K562 (cell line): ENCODE measurements at regions not wholly inside any gene's neighbourhood (a gene's known extent, or its start where the extent isn't known, plus 50 kb on each side); places are given as distances from the start of the nearest gene placed in this dataset.

Experiments
- BMI1 ChIP-seq: fragments of 150-350 bp; IDR thresholded peaks from 2 replicates; pipeline ENCODE4 v1.6.1; 2014; ENCODE audit warnings: low read length
- CAMTA2 ChIP-seq: fragments of 250-450 bp; sonication (Bioruptor Pico); conservative IDR thresholded peaks from 2 replicates; pipeline ENCODE4 v1.5.1; 2022
- DPF2 ChIP-seq: fragments of 450-650 bp; IDR thresholded peaks from 2 replicates; pipeline ENCODE4 v1.6.1; 2016
- EP400 ChIP-seq: fragments of 450-650 bp; IDR thresholded peaks from 2 replicates; pipeline ENCODE4 v1.6.1; 2017; ENCODE audit warnings: antibody characterized with exemption, mild to moderate bottlenecking, moderate library complexity
- FOXJ2 ChIP-seq: fragments of 200-800 bp; sonication (Bioruptor generic); IDR thresholded peaks from 2 replicates; pipeline ENCODE4 v1.6.1; 2016; ENCODE audit warnings: missing genetic modification characterization, missing compliant biosample characterization
- GABPA ChIP-seq: fragments of 200-800 bp; sonication (Bioruptor generic); conservative IDR thresholded peaks from 2 replicates; pipeline ENCODE4 v1.6.1; 2016; ENCODE audit warnings: low read depth, missing genetic modification characterization, missing compliant biosample characterization
- GATA2 ChIP-seq: sonication (generic); formaldehyde crosslinking; IDR thresholded peaks from 2 replicates; pipeline ENCODE4 v1.4.0; 2020; ENCODE audit warnings: mild to moderate bottlenecking, missing genetic modification reagents
- HDAC2 ChIP-seq: fragments of 450-650 bp; IDR thresholded peaks from 2 replicates; pipeline ENCODE4 v1.6.1; 2016; ENCODE audit warnings: mild to moderate bottlenecking
- KAT2B ChIP-seq: IDR thresholded peaks from one replicate; pipeline ENCODE4 v1.6.1; 2012; ENCODE audit warnings: low read depth, mild to moderate bottlenecking, control low read depth, inconsistent platforms, low read length, moderate library complexity
- KLF16 ChIP-seq: IDR thresholded peaks from 2 replicates; pipeline ENCODE4 v1.6.1; 2016; ENCODE audit warnings: antibody characterized with exemption
- MTA1 ChIP-seq: fragments of 450-650 bp; IDR thresholded peaks from 2 replicates; pipeline ENCODE4 v1.6.1; 2017; ENCODE audit warnings: borderline replicate concordance
- NR2C2 ChIP-seq, 2 experiments: fragments of 200-800 bp in 1 of 2; sonication (Bioruptor generic) in 1 of 2; sonication (generic) in 1 of 2; formaldehyde crosslinking in 1 of 2; IDR thresholded peaks; 2 replicates each; pipeline versions ENCODE4 v1.6.1 to v1.8.0; 2016 to 2022; ENCODE audit warnings: mild to moderate bottlenecking in 1 of 2, missing compliant biosample characterization in 1 of 2, missing genetic modification characterization in 1 of 2, missing genetic modification reagents in 1 of 2
- PATZ1 ChIP-seq: fragments of 250-450 bp; sonication (Bioruptor Pico); IDR thresholded peaks from 2 replicates; pipeline ENCODE4 v1.5.0; 2020; ENCODE audit warnings: mild to moderate bottlenecking, borderline replicate concordance
- PHB2 ChIP-seq: fragments of 450-650 bp; IDR thresholded peaks from 2 replicates; pipeline ENCODE4 v1.6.1; 2017; ENCODE audit warnings: low read depth
- RCOR1 ChIP-seq, 2 experiments: IDR thresholded peaks; 2 replicates each; pipeline ENCODE4 v1.6.1; 2012; ENCODE audit warnings: low read depth in 2 of 2, low read length in 2 of 2, borderline replicate concordance in 1 of 2, improper control_type of control experiment in 1 of 2
- RFX7 ChIP-seq: fragments of 250-450 bp; sonication (Bioruptor Pico); IDR thresholded peaks from 2 replicates; pipeline ENCODE4 v1.5.1; 2021; ENCODE audit warnings: mild to moderate bottlenecking
- SOX6 ChIP-seq: fragments of 450-650 bp; IDR thresholded peaks from 2 replicates; pipeline ENCODE4 v1.6.1; 2014; ENCODE audit warnings: mild to moderate bottlenecking
- TAL1 ChIP-seq: fragments of 450-650 bp; IDR thresholded peaks from 2 replicates; pipeline ENCODE4 v1.6.1; 2016; ENCODE audit warnings: mild to moderate bottlenecking
- ZNF197 ChIP-seq: fragments of 200-800 bp; sonication (Bioruptor generic); IDR thresholded peaks from 2 replicates; pipeline ENCODE4 v1.6.1; 2016; ENCODE audit warnings: low read depth, missing genetic modification characterization, missing compliant biosample characterization
- ZNF282 ChIP-seq: sonication (generic); formaldehyde crosslinking; IDR thresholded peaks from 2 replicates; pipeline ENCODE4 v1.8.1; 2023; ENCODE audit warnings: missing genetic modification reagents
- TF ChIP-seq, protein P1 (sequence below), 2 experiments: fragments of 450-650 bp in 1 of 2; sonication (generic) in 1 of 2; formaldehyde crosslinking in 1 of 2; IDR thresholded peaks in 1 of 2; conservative IDR thresholded peaks in 1 of 2; 2 replicates each; pipeline versions ENCODE4 v1.6.1 to v1.8.1; 2016 to 2023; ENCODE audit warnings: mild to moderate bottlenecking in 2 of 2, moderate library complexity in 2 of 2, inconsistent platforms in 1 of 2, missing genetic modification reagents in 1 of 2
- TF ChIP-seq, protein P2 (sequence below): fragments of 450-650 bp; IDR thresholded peaks from 2 replicates; pipeline ENCODE4 v1.6.1; 2016
- TF ChIP-seq, protein P3 (sequence below): fragments of 450-650 bp; IDR thresholded peaks from 2 replicates; pipeline ENCODE4 v1.6.1; 2014; ENCODE audit warnings: low read depth, mild to moderate bottlenecking, moderate library complexity, borderline replicate concordance

GRCh38 chr13:28574617-28575142 is 79.8 kb upstream of the FLT1 start (continued):
- TF ChIP-seq, protein P1, sequence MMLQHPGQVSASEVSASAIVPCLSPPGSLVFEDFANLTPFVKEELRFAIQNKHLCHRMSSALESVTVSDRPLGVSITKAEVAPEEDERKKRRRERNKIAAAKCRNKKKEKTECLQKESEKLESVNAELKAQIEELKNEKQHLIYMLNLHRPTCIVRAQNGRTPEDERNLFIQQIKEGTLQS (IDR thresholded peaks at IDR 0.05), result peak; percentile 96
- TF ChIP-seq, protein P1 (CRISPR knock-in tag; conservative IDR thresholded peaks at IDR 0.05), result peak; percentile 83; the same call in 1 of the 2 replicates
- TF ChIP-seq NR2C2 (CRISPR knock-in tag; IDR thresholded peaks at IDR 0.05) (no peak), NR2C2 (tag; IDR thresholded peaks at IDR 0.05) (peak; percentile 68), GATA2 (CRISPR knock-in tag) (peak; percentile 87), PHB2 (peak; percentile 87), RFX7 (CRISPR knock-in tag) (no peak), GABPA (tag) (peak; percentile 54; the same call in 1 of the 2 replicates), KAT2B (no peak), CAMTA2 (no peak), FOXJ2 (0 out of 2 replicates have a peak, but pooled peaks have one; percentile 46), BMI1 (no peak), RCOR1 (IDR thresholded peaks at IDR 0.05; ENCODE audit: borderline replicate concordance in 1 of 2, low read depth in 2 of 2, low read length in 2 of 2) (peak in 1 of 2 experiments; percentile 83; a peak in 3 of 4 replicates), DPF2 (peak; percentile 95), MTA1 (peak; percentile 66), TAL1 (peak; percentile 97), PATZ1 (no peak), ZNF197 (CRISPR knock-in tag) (no peak; the same call in 1 of the 2 replicates), SOX6 (peak; percentile 87), HDAC2 (peak; percentile 80; the same call in 1 of the 2 replicates), KLF16 (peak; percentile 91), EP400 (peak; percentile 52), ZNF282 (CRISPR knock-in tag) (no peak)
- TF ChIP-seq, protein P2, sequence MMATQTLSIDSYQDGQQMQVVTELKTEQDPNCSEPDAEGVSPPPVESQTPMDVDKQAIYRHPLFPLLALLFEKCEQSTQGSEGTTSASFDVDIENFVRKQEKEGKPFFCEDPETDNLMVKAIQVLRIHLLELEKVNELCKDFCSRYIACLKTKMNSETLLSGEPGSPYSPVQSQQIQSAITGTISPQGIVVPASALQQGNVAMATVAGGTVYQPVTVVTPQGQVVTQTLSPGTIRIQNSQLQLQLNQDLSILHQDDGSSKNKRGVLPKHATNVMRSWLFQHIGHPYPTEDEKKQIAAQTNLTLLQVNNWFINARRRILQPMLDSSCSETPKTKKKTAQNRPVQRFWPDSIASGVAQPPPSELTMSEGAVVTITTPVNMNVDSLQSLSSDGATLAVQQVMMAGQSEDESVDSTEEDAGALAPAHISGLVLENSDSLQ, result peak; percentile 45
- TF ChIP-seq, protein P3, sequence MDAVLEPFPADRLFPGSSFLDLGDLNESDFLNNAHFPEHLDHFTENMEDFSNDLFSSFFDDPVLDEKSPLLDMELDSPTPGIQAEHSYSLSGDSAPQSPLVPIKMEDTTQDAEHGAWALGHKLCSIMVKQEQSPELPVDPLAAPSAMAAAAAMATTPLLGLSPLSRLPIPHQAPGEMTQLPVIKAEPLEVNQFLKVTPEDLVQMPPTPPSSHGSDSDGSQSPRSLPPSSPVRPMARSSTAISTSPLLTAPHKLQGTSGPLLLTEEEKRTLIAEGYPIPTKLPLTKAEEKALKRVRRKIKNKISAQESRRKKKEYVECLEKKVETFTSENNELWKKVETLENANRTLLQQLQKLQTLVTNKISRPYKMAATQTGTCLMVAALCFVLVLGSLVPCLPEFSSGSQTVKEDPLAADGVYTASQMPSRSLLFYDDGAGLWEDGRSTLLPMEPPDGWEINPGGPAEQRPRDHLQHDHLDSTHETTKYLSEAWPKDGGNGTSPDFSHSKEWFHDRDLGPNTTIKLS, result peak; percentile 39; the same call in 1 of the 2 replicates
